OCI-LY7 (cell line): ENCODE measurements at regions not wholly inside any gene's neighbourhood (a gene's known extent, or its start where the extent isn't known, plus 50 kb on each side); places are given as distances from the start of the nearest gene placed in this dataset.

Experiments used
- BruUV-seq: library from RNA; stranded (reverse); fragments of 400-500 nt; replicated peaks from 2 replicates; lab custom pipeline; 2021; lab: Mats Ljungman, UMichigan
- CTCF ChIA-PET: fragments of 300-600 bp; sonication (Branson Sonifier 250); formaldehyde crosslinking; loops from one replicate; lab custom pipeline; 2022; ENCODE audit warnings: antibody characterized with exemption; ENCODE audit not compliant: unreplicated experiment; lab: Charles Lee
- POLR2A ChIA-PET: fragments of 300-600 bp; sonication (Branson Sonifier 250); formaldehyde crosslinking; loops from one replicate; lab custom pipeline; 2022; ENCODE audit warnings: antibody characterized with exemption; lab: Charles Lee
- DNase-seq: peaks from one replicate; pipeline ENCODE4 v3.0.0-alpha.2; 2015; ENCODE audit warnings: low spot score
- H2AFZ ChIP-seq: fragments of 200-600 bp; sonication (generic), shearing (Covaris generic); 2 replicates; pipeline ENCODE4 v1.6.1; 2014; ENCODE audit warnings: mild to moderate bottlenecking, antibody characterized with exemption, low read length, moderate library complexity
- H3K27ac ChIP-seq: fragments of 200-600 bp; sonication (generic); 2 replicates; pipeline ENCODE4 v1.5.1; 2014; ENCODE audit warnings: mixed run types, low read depth, mild to moderate bottlenecking, moderate library complexity, low read length, inconsistent platforms; ENCODE audit not compliant: poor library complexity, severe bottlenecking
- H3K36me3 ChIP-seq: fragments of 200-600 bp; sonication (generic); 2 replicates; pipeline ENCODE4 v1.6.1; 2014; ENCODE audit warnings: mild to moderate bottlenecking, antibody characterized with exemption, low read length, moderate library complexity, mixed read lengths; ENCODE audit not compliant: insufficient read depth
- H3K4me1 ChIP-seq: fragments of 200-600 bp; sonication (generic); 2 replicates; pipeline ENCODE4 v1.5.1; 2014; ENCODE audit warnings: mild to moderate bottlenecking, low read length; ENCODE audit not compliant: insufficient read depth, poor library complexity, severe bottlenecking
- H3K4me2 ChIP-seq: fragments of 200-600 bp; sonication (generic); 2 replicates; pipeline ENCODE4 v1.6.1; 2014; ENCODE audit warnings: mild to moderate bottlenecking, low read length
- H3K4me3 ChIP-seq: fragments of 200-600 bp; sonication (generic); 2 replicates; pipeline ENCODE4 v1.5.1; 2014; ENCODE audit warnings: mild to moderate bottlenecking, low read depth, low read length; ENCODE audit not compliant: poor library complexity, severe bottlenecking
- H3K79me2 ChIP-seq: fragments of 200-600 bp; sonication (generic); 2 replicates; pipeline ENCODE4 v1.6.1; 2016; ENCODE audit warnings: low read depth, mild to moderate bottlenecking, low read length, moderate library complexity, mixed read lengths; ENCODE audit not compliant: insufficient read depth
- H3K9me2 ChIP-seq: fragments of 200-600 bp; sonication (generic); 2 replicates; pipeline ENCODE4 v1.6.1; 2016; ENCODE audit warnings: mild to moderate bottlenecking, low read length, mixed read lengths; ENCODE audit not compliant: insufficient read depth
- H3K9me3 ChIP-seq: fragments of 200-600 bp; sonication (generic); 2 replicates; pipeline ENCODE4 v1.6.1; 2014; ENCODE audit warnings: mild to moderate bottlenecking, mixed run types, low read length, mixed read lengths
- H4K20me1 ChIP-seq: fragments of 200-600 bp; sonication (generic); 2 replicates; pipeline ENCODE4 v1.6.1; 2014; ENCODE audit warnings: mild to moderate bottlenecking, antibody characterized with exemption, low read length, moderate library complexity, mixed read lengths; ENCODE audit not compliant: insufficient read depth
- CTCF ChIP-seq: fragments of 200-600 bp; sonication (generic); conservative IDR thresholded peaks from 2 replicates; pipeline ENCODE4 v1.5.1; 2014; ENCODE audit warnings: mild to moderate bottlenecking, antibody characterized with exemption, low read length, moderate library complexity, mixed read lengths
- EZH2phosphoT487 ChIP-seq: fragments of 200-600 bp; sonication (generic); IDR thresholded peaks from 2 replicates; pipeline ENCODE4 v1.6.1; 2018; ENCODE audit warnings: low read depth, borderline replicate concordance, mild to moderate bottlenecking, mixed run types, antibody characterized with exemption, low read length, moderate library complexity, mixed read lengths
- intact Hi-C: fragments of 100-400 bp; cut with micrococcal nuclease; formaldehyde crosslinking; loops from one replicate; pipeline ENCODE4 v1.10.0; 2022; ENCODE audit not compliant: unreplicated experiment

GRCh38 chr16:54398986-54399385 lies 112.4 kb upstream of the IRX3 start:
- ChIA-PET POLR2A (no interaction called here), CTCF (no interaction called here)
- Histone ChIP-seq H3K9me2 (no peaks in the 10 kb centered on the region), H3K4me2 (no peak overlapping the region), H3K36me3 (no peaks in the 10 kb centered on the region), H3K79me2 (no peaks in the 10 kb centered on the region), H3K4me1 (no peaks in the 10 kb centered on the region), H2AFZ (no peak overlapping the region), H3K9me3 (no peaks in the 10 kb centered on the region), H4K20me1 (no peaks in the 10 kb centered on the region), H3K4me3 (no peak overlapping the region), H3K27ac (no peak overlapping the region)
- intact Hi-C loops = no loop called here
- no peak for TF ChIP-seq EZH2phosphoT487
- TF ChIP-seq CTCF = no peak
- no TSS peak for BruUV-seq
- DNase-seq = no peak

GRCh38 chr16:54397838-54398237 lies 111.3 kb upstream of the IRX3 start:
- ChIA-PET POLR2A (interaction anchor here (0.8 kb wide), 1 partner anchor 37 kb away, joined by 3 read pairs; no protein-coding TSS in a partner anchor), CTCF (no interaction called here)
- no peaks in the 10 kb centered on the region for H3K9me3 ChIP-seq
- H3K36me3 ChIP-seq = no peaks in the 10 kb centered on the region
- H3K9me2 ChIP-seq = no peaks in the 10 kb centered on the region
- H3K79me2 ChIP-seq = no peaks in the 10 kb centered on the region
- no peak overlapping the region for H3K4me2 ChIP-seq
- H3K4me3 ChIP-seq = no peak overlapping the region
- intact Hi-C loops = no loop called here
- BruUV-seq = no TSS peak
- DNase-seq = no peak
- no peaks in the 10 kb centered on the region for H4K20me1 ChIP-seq
- TF ChIP-seq EZH2phosphoT487 = no peak
- no peak for TF ChIP-seq CTCF
- H2AFZ ChIP-seq = no peak overlapping the region
- no peaks in the 10 kb centered on the region for H3K4me1 ChIP-seq
- H3K27ac ChIP-seq = no peak overlapping the region

GRCh38 chr16:54397190-54397835 lies 110.7 kb upstream of the IRX3 start:
- POLR2A ChIA-PET = interaction anchor here (0.8 kb wide), 1 partner anchor 37 kb away, joined by 3 read pairs; no protein-coding TSS in a partner anchor

More at GRCh38 chr16:54397190-54397835, 110.7 kb upstream of the IRX3 start:
- Histone ChIP-seq H3K4me2 (no peak overlapping the region), H4K20me1 (no peaks in the 10 kb centered on the region), H2AFZ (no peak overlapping the region), H3K4me1 (no peaks in the 10 kb centered on the region), H3K36me3 (no peaks in the 10 kb centered on the region), H3K9me3 (no peaks in the 10 kb centered on the region), H3K9me2 (no peaks in the 10 kb centered on the region), H3K27ac (no peak overlapping the region), H3K79me2 (no peaks in the 10 kb centered on the region), H3K4me3 (no peak overlapping the region)
- CTCF ChIA-PET = no interaction called here
- BruUV-seq = no TSS peak
- TF ChIP-seq EZH2phosphoT487 (no peak), CTCF (no peak)
- intact Hi-C loops = no loop called here
- no peak for DNase-seq
